ENCODE measurements at regions not wholly inside any gene's neighbourhood (a gene's known extent, or its start where the extent isn't known, plus 50 kb on each side); places are given as distances from the start of the nearest gene placed in this dataset.

- in situ Hi-C loops (cut with HindIII; ENCODE audit: low pct_unique_long_range_greater_than_20kb, low sequenced_read_pairs), result no loop called here
- CTCF ChIA-PET, result no interaction called here
Measured at GRCh38 chr17:45692661-45693060, 91.5 kb upstream of the CRHR1 start.

DNA sequence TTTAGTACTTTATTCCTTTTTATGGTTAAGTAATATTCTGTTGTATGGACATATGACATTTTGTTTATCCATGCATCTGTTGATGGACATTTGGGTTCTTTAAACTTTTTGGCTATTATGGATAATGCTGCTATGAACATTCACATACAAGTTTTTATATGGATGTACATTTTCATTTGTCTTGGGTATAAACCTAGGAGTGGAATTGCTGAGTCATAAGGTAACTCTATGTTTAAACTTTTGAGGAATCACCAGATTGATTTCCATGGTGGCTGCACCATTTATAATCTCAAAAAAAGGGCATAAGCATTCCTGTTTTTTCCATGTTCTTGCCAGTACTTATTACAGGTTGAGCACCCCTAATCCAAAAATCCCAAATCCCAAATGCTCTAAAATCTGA lies 90.3 kb upstream of the CRHR1 start:
- no peak for TF ChIP-seq SIN3A (IDR thresholded peaks at IDR 0.05; ENCODE audit: borderline replicate concordance, insufficient read depth, low read depth, low read length)
- no peak for TF ChIP-seq CTCF (IDR thresholded peaks at IDR 0.05)
- TF ChIP-seq POLR2AphosphoS5 (IDR thresholded peaks at IDR 0.05; ENCODE audit: low read depth, low read length), result no peak
- TF ChIP-seq TCF7L2 (IDR thresholded peaks at IDR 0.05; ENCODE audit: low read depth, low read length), result no peak
- TF ChIP-seq REST (IDR thresholded peaks at IDR 0.05; ENCODE audit: insufficient read depth in 1 of 2, low read depth in 2 of 2, low read length in 1 of 2), result no peak
- DNase-seq (ENCODE audit: low read depth, low spot score), result no peak
- H3K4me3 ChIP-seq (ENCODE audit: low read depth in 2 of 2, low read length in 2 of 2), result no peak overlapping the region
- ChIA-PET POLR2A (no interaction called here), CTCF (no interaction called here)
- no peaks in the 10 kb centered on the region; the same call in 1 of the 2 replicates for H3K27me3 ChIP-seq (ENCODE audit: control insufficient read depth, insufficient read depth, low read length)
- H3K9me3 ChIP-seq (ENCODE audit: control insufficient read depth, insufficient read depth, low read depth, low read length), result no peaks in the 10 kb centered on the region
- intact Hi-C loops (cut with micrococcal nuclease; ENCODE audit: unreplicated experiment), result no loop called here
- no TSS peak for BruUV-seq (replicated peaks)
- no peak for ATAC-seq
- H3K27ac ChIP-seq (ENCODE audit: low read length), result no peak overlapping the region
- no peaks in the 10 kb centered on the region for H3K4me1 ChIP-seq (ENCODE audit: control insufficient read depth, insufficient read depth, low read length)
- H3K36me3 ChIP-seq (ENCODE audit: control insufficient read depth, insufficient read depth, low read length), result no peaks in the 10 kb centered on the region
- in situ Hi-C loops (cut with HindIII; ENCODE audit: low pct_unique_long_range_greater_than_20kb, low sequenced_read_pairs), result no loop called here

More at GRCh38 chr17:45692661-45693060, 91.5 kb upstream of the CRHR1 start:
- H3K4me3 ChIP-seq (ENCODE audit: low read depth in 2 of 2, low read length in 2 of 2), result no peak overlapping the region
- H3K27ac ChIP-seq (ENCODE audit: low read length), result no peak overlapping the region
- no peaks in the 10 kb centered on the region for H3K27me3 ChIP-seq (ENCODE audit: control insufficient read depth, insufficient read depth, low read length)
- POLR2A ChIA-PET, result interaction anchor here (0.7 kb wide), 1 partner anchor 94 kb away, joined by 3 read pairs; no protein-coding TSS in a partner anchor
- ATAC-seq (no peak), DNase-seq (ENCODE audit: low read depth, low spot score) (no peak)
- H3K36me3 ChIP-seq (ENCODE audit: control insufficient read depth, insufficient read depth, low read length), result no peaks in the 10 kb centered on the region
- no peaks in the 10 kb centered on the region for H3K9me3 ChIP-seq (ENCODE audit: control insufficient read depth, insufficient read depth, low read depth, low read length)
- intact Hi-C loops (cut with micrococcal nuclease; ENCODE audit: unreplicated experiment), result no loop called here
- TF ChIP-seq REST (IDR thresholded peaks at IDR 0.05; ENCODE audit: insufficient read depth in 1 of 2, low read depth in 2 of 2, low read length in 1 of 2) (no peak), POLR2AphosphoS5 (IDR thresholded peaks at IDR 0.05; ENCODE audit: low read depth, low read length) (no peak), CTCF (IDR thresholded peaks at IDR 0.05) (no peak), SIN3A (IDR thresholded peaks at IDR 0.05; ENCODE audit: borderline replicate concordance, insufficient read depth, low read depth, low read length) (no peak), TCF7L2 (IDR thresholded peaks at IDR 0.05; ENCODE audit: low read depth, low read length) (no peak)
- H3K4me1 ChIP-seq (ENCODE audit: control insufficient read depth, insufficient read depth, low read length), result no peaks in the 10 kb centered on the region
- BruUV-seq (replicated peaks), result no TSS peak

Data from Panc1 (cell line).